ENCODE measurements at regions not wholly inside any gene's neighbourhood (a gene's known extent, or its start where the extent isn't known, plus 50 kb on each side); places are given as distances from the start of the nearest gene placed in this dataset.

GRCh38 chr11:133697161-133697560 lies 148.2 kb downstream of the SPATA19 start:
- no peaks in the 10 kb centered on the region for H3K27me3 ChIP-seq
- intact Hi-C loops (cut with DNase I; ENCODE audit: low total_unique reads): no loop called here
- no peak for DNase-seq

GRCh38 chr11:133695387-133695786 lies 149.9 kb downstream of the SPATA19 start:
- Histone ChIP-seq H3K4me1 (no peaks in the 10 kb centered on the region), H3K27ac (no peak overlapping the region), H3K27me3 (no peaks in the 10 kb centered on the region), H3K9me3 (no peaks in the 10 kb centered on the region), H3K36me3 (no peaks in the 10 kb centered on the region), H3K4me3 (no peak overlapping the region)
- no peak for DNase-seq
- no peak for TF ChIP-seq CTCF (IDR thresholded peaks at IDR 0.05)
- intact Hi-C loops (cut with DNase I; ENCODE audit: low total_unique reads): no loop called here

More at GRCh38 chr11:133697161-133697560, 148.2 kb downstream of the SPATA19 start:
- Histone ChIP-seq H3K27ac (no peak overlapping the region), H3K4me3 (no peak overlapping the region), H3K9me3 (no peaks in the 10 kb centered on the region), H3K4me1 (no peaks in the 10 kb centered on the region), H3K36me3 (no peaks in the 10 kb centered on the region)
- no peak for TF ChIP-seq CTCF (IDR thresholded peaks at IDR 0.05)

GRCh38 chr11:133694701-133695100 lies 150.6 kb downstream of the SPATA19 start:
- Histone ChIP-seq H3K4me1 (no peaks in the 10 kb centered on the region), H3K9me3 (no peaks in the 10 kb centered on the region), H3K4me3 (no peak overlapping the region), H3K36me3 (no peaks in the 10 kb centered on the region), H3K27me3 (no peaks in the 10 kb centered on the region), H3K27ac (no peak overlapping the region)
- intact Hi-C loops (cut with DNase I; ENCODE audit: low total_unique reads): no loop called here
- no peak for TF ChIP-seq CTCF (IDR thresholded peaks at IDR 0.05)
- DNase-seq: no peak

GRCh38 chr11:133693110-133693509 lies 152.2 kb downstream of the SPATA19 start:
- Histone ChIP-seq H3K4me1 (no peaks in the 10 kb centered on the region), H3K36me3 (no peaks in the 10 kb centered on the region), H3K27me3 (no peaks in the 10 kb centered on the region), H3K4me3 (no peak overlapping the region), H3K27ac (no peak overlapping the region), H3K9me3 (no peaks in the 10 kb centered on the region)
- DNase-seq: no peak
- intact Hi-C loops (cut with DNase I; ENCODE audit: low total_unique reads): no loop called here
- no peak for TF ChIP-seq CTCF (IDR thresholded peaks at IDR 0.05)

- TF ChIP-seq CTCF (IDR thresholded peaks at IDR 0.05): no peak
- DNase-seq: no peak
- no peaks in the 10 kb centered on the region for H3K27me3 ChIP-seq
- intact Hi-C loops (cut with DNase I; ENCODE audit: low total_unique reads): no loop called here
- no peaks in the 10 kb centered on the region for H3K9me3 ChIP-seq
- no peaks in the 10 kb centered on the region for H3K36me3 ChIP-seq
- H3K4me3 ChIP-seq: no peak overlapping the region
- H3K27ac ChIP-seq: no peak overlapping the region
- H3K4me1 ChIP-seq: no peaks in the 10 kb centered on the region
These were observed 153.0 kb downstream of the SPATA19 start for GRCh38 chr11:133692126-133692934.

Data from tibial artery (tissue), 4 donors.